ENCODE measurements at regions not wholly inside any gene's neighbourhood (a gene's known extent, or its start where the extent isn't known, plus 50 kb on each side); places are given as distances from the start of the nearest gene placed in this dataset.

DNA sequence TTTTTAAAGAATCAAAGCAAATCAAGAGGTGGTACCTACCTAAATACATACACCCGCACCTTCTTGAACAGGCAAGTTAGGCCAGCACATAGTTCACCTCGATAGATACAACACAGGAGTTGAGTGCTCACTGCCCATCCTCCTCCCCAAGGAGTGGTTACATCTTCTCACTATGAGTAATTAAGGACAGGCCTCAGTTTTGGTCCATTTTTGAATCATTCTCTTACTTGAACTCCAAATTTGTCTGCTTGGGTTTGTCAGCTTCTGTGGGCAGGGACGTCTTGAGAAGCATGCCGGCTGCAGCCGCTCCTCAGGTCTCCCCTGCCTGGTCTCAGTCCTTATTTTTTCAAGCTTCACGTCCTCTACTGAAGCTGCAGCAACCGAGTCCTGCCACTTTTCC, 190.6 kb upstream of the RBPJ start:
- Histone ChIP-seq H3K9me3 (ENCODE audit: low read depth, low read length) (no peaks in the 10 kb centered on the region), H3K36me3 (ENCODE audit: insufficient read depth, low read length) (no peaks in the 10 kb centered on the region), H3K9ac (ENCODE audit: insufficient read length) (no peak overlapping the region), H3K4me3 (no peak overlapping the region), H3K27ac (no peak overlapping the region)
- TF ChIP-seq FOXP2 (optimal IDR thresholded peaks at IDR 0.05; ENCODE audit: control extremely low read depth, extremely low read length, insufficient read depth) = no peak
- no peak for TF ChIP-seq EZH2 (IDR thresholded peaks at IDR 0.05)
- TF ChIP-seq POLR2AphosphoS5 (IDR thresholded peaks at IDR 0.05; ENCODE audit: borderline replicate concordance, low read depth, low read length) = no peak
- DNase-seq (ENCODE audit: low read depth, low spot score) = no peak

DNA sequence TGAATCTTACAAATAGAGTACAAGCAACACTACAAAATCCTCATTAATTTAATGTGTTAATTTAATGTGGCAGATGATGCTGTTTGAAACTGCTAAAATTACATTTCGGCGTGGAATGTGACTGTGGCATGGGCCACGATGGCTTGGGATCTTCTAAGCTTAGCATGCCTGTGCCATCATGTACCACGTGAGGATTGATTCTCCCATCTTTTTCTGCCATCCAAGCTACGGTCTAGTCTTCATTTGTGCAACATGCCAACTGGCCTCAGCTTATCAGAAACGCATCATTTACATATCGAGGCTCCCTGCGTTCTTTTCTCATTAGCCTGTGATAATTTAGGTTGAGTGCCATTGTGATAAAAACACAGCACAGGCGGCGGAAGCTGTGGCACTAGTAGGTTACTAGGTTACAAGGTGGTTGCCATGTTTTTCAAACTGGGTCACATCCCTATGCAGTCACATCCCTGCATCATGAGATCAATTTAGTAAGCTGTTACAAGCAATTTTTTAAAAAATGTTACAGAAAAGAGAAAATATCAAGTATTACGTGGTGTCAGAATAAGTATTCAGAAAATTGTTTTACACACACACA, 189.9 kb upstream of the RBPJ start:
- no peaks in the 10 kb centered on the region for H3K36me3 ChIP-seq (ENCODE audit: insufficient read depth, low read length)
- no peak overlapping the region for H3K4me3 ChIP-seq
- H3K9me3 ChIP-seq (ENCODE audit: low read depth, low read length) = no peaks in the 10 kb centered on the region
- no peak overlapping the region for H3K27ac ChIP-seq
- no peak overlapping the region for H3K9ac ChIP-seq (ENCODE audit: insufficient read length)
- no peak for DNase-seq (ENCODE audit: low read depth, low spot score)
- TF ChIP-seq POLR2AphosphoS5 (IDR thresholded peaks at IDR 0.05; ENCODE audit: borderline replicate concordance, low read depth, low read length) = no peak
- no peak for TF ChIP-seq FOXP2 (optimal IDR thresholded peaks at IDR 0.05; ENCODE audit: control extremely low read depth, extremely low read length, insufficient read depth)
- no peak for TF ChIP-seq EZH2 (IDR thresholded peaks at IDR 0.05)

DNA sequence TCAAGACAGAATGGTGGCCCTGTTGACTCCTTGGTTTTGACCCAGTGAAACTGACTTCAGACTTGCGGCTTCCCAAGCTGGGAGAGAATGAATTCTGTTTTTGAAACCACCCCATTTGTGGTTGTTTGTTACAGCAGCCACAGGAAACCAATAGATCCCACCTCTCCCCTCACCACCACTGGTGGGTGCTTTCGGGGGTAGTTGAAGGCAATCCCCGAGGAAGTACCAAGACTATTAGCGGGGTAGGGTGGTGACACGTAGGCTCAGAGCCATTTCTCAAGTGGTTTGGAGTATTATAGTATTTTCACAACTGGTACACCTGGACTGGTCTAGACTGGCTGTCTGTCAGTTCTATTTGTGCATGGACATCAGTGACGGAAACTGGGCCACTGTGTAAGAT, 189.1 kb upstream of the RBPJ start:
- no peak overlapping the region for H3K27ac ChIP-seq
- no peak for TF ChIP-seq EZH2 (IDR thresholded peaks at IDR 0.05)
- TF ChIP-seq POLR2AphosphoS5 (IDR thresholded peaks at IDR 0.05; ENCODE audit: borderline replicate concordance, low read depth, low read length) = no peak
- no peak for TF ChIP-seq FOXP2 (optimal IDR thresholded peaks at IDR 0.05; ENCODE audit: control extremely low read depth, extremely low read length, insufficient read depth)
- no peak overlapping the region for H3K4me3 ChIP-seq
- H3K9me3 ChIP-seq (ENCODE audit: low read depth, low read length) = no peaks in the 10 kb centered on the region
- no peak for DNase-seq (ENCODE audit: low read depth, low spot score)
- H3K9ac ChIP-seq (ENCODE audit: insufficient read length) = no peak overlapping the region
- no peaks in the 10 kb centered on the region for H3K36me3 ChIP-seq (ENCODE audit: insufficient read depth, low read length)

DNA sequence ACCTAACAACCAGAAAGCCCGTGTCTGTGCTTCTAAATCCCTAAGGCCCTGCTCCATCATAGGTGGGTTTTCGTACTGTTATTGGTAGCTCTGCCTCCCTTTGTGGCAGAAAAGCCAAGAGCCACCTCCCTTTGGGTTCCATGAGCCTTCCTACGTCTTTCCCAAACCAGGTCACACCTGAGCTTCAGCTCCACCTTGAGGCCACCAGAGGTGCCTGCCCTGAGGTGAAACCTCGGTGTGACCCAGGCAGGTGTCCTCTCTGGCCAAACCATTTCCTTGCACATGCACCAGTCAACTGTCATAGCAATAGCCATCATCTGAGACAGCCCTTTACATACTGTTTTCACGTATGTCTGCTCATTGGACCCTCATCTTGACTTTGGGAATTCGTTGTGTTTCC, 188.0 kb upstream of the RBPJ start:
- Histone ChIP-seq H3K9ac (ENCODE audit: insufficient read length) (no peak overlapping the region), H3K9me3 (ENCODE audit: low read depth, low read length) (no peaks in the 10 kb centered on the region), H3K4me3 (no peak overlapping the region), H3K27ac (no peak overlapping the region), H3K36me3 (ENCODE audit: insufficient read depth, low read length) (no peaks in the 10 kb centered on the region)
- TF ChIP-seq EZH2 (IDR thresholded peaks at IDR 0.05) (no peak), FOXP2 (optimal IDR thresholded peaks at IDR 0.05; ENCODE audit: control extremely low read depth, extremely low read length, insufficient read depth) (no peak), POLR2AphosphoS5 (IDR thresholded peaks at IDR 0.05; ENCODE audit: borderline replicate concordance, low read depth, low read length) (no peak)
- DNase-seq (ENCODE audit: low read depth, low spot score) = no peak

DNA sequence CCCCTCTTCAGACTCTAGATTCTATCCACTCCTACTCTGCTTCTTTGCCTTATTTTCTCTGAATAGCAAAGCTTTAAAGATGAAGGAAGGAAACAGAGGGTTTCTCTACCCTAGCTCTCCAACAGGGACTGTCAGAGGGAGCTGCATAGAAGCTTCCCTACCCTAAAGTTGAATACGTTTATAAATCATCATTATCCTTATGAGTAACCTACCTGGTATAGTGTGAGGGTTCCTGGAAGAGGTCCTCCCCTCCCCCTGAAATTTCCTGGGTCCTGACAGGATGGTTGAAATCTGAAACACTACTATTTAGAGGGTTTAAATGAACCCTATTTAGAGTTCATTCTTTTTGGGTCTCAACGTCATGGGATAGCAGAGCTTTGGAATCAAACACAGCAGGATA, 187.0 kb upstream of the RBPJ start:
- Histone ChIP-seq H3K36me3 (ENCODE audit: insufficient read depth, low read length) (no peaks in the 10 kb centered on the region), H3K9me3 (ENCODE audit: low read depth, low read length) (no peaks in the 10 kb centered on the region), H3K4me3 (no peak overlapping the region), H3K9ac (ENCODE audit: insufficient read length) (no peak overlapping the region), H3K27ac (no peak overlapping the region)
- DNase-seq (ENCODE audit: low read depth, low spot score) = no peak
- TF ChIP-seq POLR2AphosphoS5 (IDR thresholded peaks at IDR 0.05; ENCODE audit: borderline replicate concordance, low read depth, low read length) (no peak), FOXP2 (optimal IDR thresholded peaks at IDR 0.05; ENCODE audit: control extremely low read depth, extremely low read length, insufficient read depth) (no peak), EZH2 (IDR thresholded peaks at IDR 0.05) (no peak)

DNA sequence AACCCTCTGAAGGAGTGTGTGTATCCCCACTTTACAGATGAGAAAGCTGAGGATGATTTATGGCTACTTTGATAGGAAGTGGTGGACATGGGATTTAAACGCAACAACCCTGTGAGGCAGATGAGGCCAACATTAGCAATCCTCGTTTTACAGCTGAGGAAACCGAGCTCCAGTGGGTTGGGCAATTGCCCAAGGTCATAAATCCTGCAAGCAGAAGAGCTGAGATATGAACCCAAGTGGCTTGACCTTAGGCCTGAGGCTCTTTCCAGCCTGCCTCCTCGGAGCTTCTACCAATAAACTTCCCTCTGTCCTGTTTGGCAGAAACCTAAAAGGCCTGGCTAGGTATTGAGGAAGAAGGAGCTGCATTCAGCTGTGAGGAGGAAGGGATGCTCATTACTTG, 185.5 kb upstream of the RBPJ start:
- no peaks in the 10 kb centered on the region for H3K36me3 ChIP-seq (ENCODE audit: insufficient read depth, low read length)
- H3K4me3 ChIP-seq = no peak overlapping the region
- no peaks in the 10 kb centered on the region for H3K9me3 ChIP-seq (ENCODE audit: low read depth, low read length)
- no peak for TF ChIP-seq POLR2AphosphoS5 (IDR thresholded peaks at IDR 0.05; ENCODE audit: borderline replicate concordance, low read depth, low read length)
- no peak for TF ChIP-seq EZH2 (IDR thresholded peaks at IDR 0.05)
- no peak for TF ChIP-seq FOXP2 (optimal IDR thresholded peaks at IDR 0.05; ENCODE audit: control extremely low read depth, extremely low read length, insufficient read depth)
- no peak overlapping the region for H3K9ac ChIP-seq (ENCODE audit: insufficient read length)
- DNase-seq (ENCODE audit: low read depth, low spot score) = no peak
- no peak overlapping the region for H3K27ac ChIP-seq

DNA sequence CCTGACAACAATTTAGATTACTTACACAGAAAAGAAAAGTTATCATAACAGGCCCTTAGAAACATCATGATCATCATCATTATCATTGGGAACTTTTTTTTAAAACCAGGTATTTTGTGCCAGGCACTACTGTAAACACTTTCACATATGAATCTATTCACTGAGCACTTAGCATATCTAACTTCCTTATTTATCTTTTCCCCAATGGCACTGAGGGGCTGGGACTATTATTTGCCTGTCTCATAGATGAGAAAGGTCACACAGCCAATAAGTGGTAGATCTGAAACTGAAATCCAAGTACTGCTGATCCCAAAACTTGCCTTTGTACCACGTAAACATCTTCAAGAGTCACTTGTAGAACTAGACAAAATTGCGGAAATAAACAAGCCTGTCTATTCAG, 184.2 kb upstream of the RBPJ start:
- no peak for DNase-seq (ENCODE audit: low read depth, low spot score)

DNA sequence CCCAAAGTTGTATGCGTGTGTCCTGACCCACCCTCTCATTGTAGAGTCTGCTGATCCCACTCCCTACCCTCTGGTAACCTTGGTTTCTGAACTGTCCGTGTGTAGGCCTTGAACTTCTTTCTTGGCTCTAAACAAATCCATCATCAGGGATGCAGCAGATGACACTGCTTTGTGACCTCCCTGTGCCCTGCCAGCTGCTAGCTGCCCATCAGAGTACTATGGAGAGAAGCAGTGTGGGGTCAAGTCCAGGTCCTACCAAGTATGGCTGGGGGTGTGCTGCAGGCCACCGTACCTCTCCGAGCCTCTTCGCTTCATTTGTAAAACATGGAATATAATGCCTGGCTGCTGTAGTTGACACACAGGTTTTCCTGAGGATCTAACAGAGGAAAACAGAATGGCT, 183.5 kb upstream of the RBPJ start:
- no peaks in the 10 kb centered on the region for H3K9me3 ChIP-seq (ENCODE audit: low read depth, low read length)
- no peak for TF ChIP-seq EZH2 (IDR thresholded peaks at IDR 0.05)
- TF ChIP-seq POLR2AphosphoS5 (IDR thresholded peaks at IDR 0.05; ENCODE audit: borderline replicate concordance, low read depth, low read length) = no peak
- no peak for TF ChIP-seq FOXP2 (optimal IDR thresholded peaks at IDR 0.05; ENCODE audit: control extremely low read depth, extremely low read length, insufficient read depth)
- H3K9ac ChIP-seq (ENCODE audit: insufficient read length) = no peak overlapping the region
- no peak overlapping the region for H3K4me3 ChIP-seq
- no peak overlapping the region for H3K27ac ChIP-seq
- no peak for DNase-seq (ENCODE audit: low read depth, low spot score)
- H3K36me3 ChIP-seq (ENCODE audit: insufficient read depth, low read length) = no peaks in the 10 kb centered on the region

More for the DNA sequence above, 184.2 kb upstream of the RBPJ start:
- TF ChIP-seq EZH2 (IDR thresholded peaks at IDR 0.05) (no peak), FOXP2 (optimal IDR thresholded peaks at IDR 0.05; ENCODE audit: control extremely low read depth, extremely low read length, insufficient read depth) (no peak), POLR2AphosphoS5 (IDR thresholded peaks at IDR 0.05; ENCODE audit: borderline replicate concordance, low read depth, low read length) (no peak)
- Histone ChIP-seq H3K9me3 (ENCODE audit: low read depth, low read length) (no peaks in the 10 kb centered on the region), H3K9ac (ENCODE audit: insufficient read length) (no peak overlapping the region), H3K27ac (no peak overlapping the region), H3K36me3 (ENCODE audit: insufficient read depth, low read length) (no peaks in the 10 kb centered on the region), H3K4me3 (no peak overlapping the region)

DNA sequence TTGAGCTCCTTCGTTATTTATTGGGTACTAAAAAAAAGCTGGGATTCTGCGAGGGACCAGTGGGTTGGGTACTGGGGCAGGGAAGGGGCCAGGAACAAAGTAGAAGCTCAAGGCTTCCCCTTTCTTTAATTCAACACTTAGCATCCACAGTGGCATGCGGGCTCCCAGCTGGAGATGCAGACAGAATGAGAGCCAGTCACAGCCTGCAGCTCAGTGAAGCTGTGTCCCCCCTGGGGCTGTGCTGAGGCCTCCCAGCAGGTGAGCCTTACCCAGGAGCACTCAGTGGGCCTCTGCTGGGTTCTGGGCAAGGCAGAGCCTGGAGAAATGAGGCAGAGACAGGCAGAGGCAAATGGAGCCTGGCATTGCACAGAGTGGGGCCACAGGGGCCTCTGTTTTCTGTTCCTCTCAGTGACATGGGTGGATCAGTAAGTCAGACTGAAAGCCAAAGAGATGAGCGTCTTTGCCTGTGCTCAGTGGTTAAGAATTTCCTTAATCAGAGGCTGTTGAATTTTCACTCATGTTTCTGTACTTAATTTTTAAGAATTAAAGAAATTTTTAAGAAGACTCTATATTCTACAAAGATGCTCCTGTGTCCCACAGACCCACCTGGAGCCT, 181.4 kb upstream of the RBPJ start:
- H3K9ac ChIP-seq (ENCODE audit: insufficient read length) = no peak overlapping the region
- no peaks in the 10 kb centered on the region for H3K36me3 ChIP-seq (ENCODE audit: insufficient read depth, low read length)
- no peak overlapping the region for H3K27ac ChIP-seq
- no peak for DNase-seq (ENCODE audit: low read depth, low spot score)
- no peaks in the 10 kb centered on the region for H3K9me3 ChIP-seq (ENCODE audit: low read depth, low read length)
- no peak overlapping the region for H3K4me3 ChIP-seq
- TF ChIP-seq FOXP2 (optimal IDR thresholded peaks at IDR 0.05; ENCODE audit: control extremely low read depth, extremely low read length, insufficient read depth) (no peak), POLR2AphosphoS5 (IDR thresholded peaks at IDR 0.05; ENCODE audit: borderline replicate concordance, low read depth, low read length) (no peak), EZH2 (IDR thresholded peaks at IDR 0.05) (no peak)
